ENCODE measurements at regions not wholly inside any gene's neighbourhood (a gene's known extent, or its start where the extent isn't known, plus 50 kb on each side); places are given as distances from the start of the nearest gene placed in this dataset.
"Not testable (repeated sequence)": the region's sequence is repeated elsewhere in the genome, so short reads cannot be mapped to it uniquely, and the experiment has no call there.

GRCh38 chr11:101241160-101241795, 111.7 kb upstream of the PGR start:
- DNase-seq = no peak
- ATAC-seq (ENCODE audit: poor library complexity) = no peak
- intact Hi-C loops (cut with DNase I) = no loop called here

- DNase-seq; ATAC-seq (ENCODE audit: poor library complexity); intact Hi-C loops (cut with DNase I): not testable (repeated sequence)
Measured at GRCh38 chr11:101231207-101231834, 101.7 kb upstream of the PGR start.

GRCh38 chr11:101226617-101227016, 97.0 kb upstream of the PGR start:
- intact Hi-C loops (cut with DNase I) = no loop called here
- DNase-seq (no peak), ATAC-seq (ENCODE audit: poor library complexity) (no peak)

GRCh38 chr11:101224221-101224620, 94.6 kb upstream of the PGR start:
- intact Hi-C loops (cut with DNase I) = no loop called here
- DNase-seq (no peak), ATAC-seq (ENCODE audit: poor library complexity) (no peak)

- intact Hi-C loops (cut with DNase I); ATAC-seq (ENCODE audit: poor library complexity); DNase-seq: not testable (repeated sequence)
Measured at GRCh38 chr11:101218091-101218490, 88.5 kb upstream of the PGR start.

GRCh38 chr11:101216091-101216490, 86.5 kb upstream of the PGR start:
- ATAC-seq (ENCODE audit: poor library complexity); DNase-seq; intact Hi-C loops (cut with DNase I): not testable (repeated sequence)

- ATAC-seq (ENCODE audit: poor library complexity) (no peak), DNase-seq (no peak)
Measured at GRCh38 chr11:101215069-101215468, 85.5 kb upstream of the PGR start.

GRCh38 chr11:101211407-101211975, 81.9 kb upstream of the PGR start:
- ATAC-seq (ENCODE audit: poor library complexity) = no peak
- no peak for DNase-seq
- intact Hi-C loops (cut with DNase I) = no loop called here

More at GRCh38 chr11:101215069-101215468, 85.5 kb upstream of the PGR start:
- intact Hi-C loops (cut with DNase I) = no loop called here

- no peak for ATAC-seq (ENCODE audit: poor library complexity)
- no peak for DNase-seq
- intact Hi-C loops (cut with DNase I) = no loop called here
Measured at GRCh38 chr11:101202614-101203013, 73.0 kb upstream of the PGR start.

- intact Hi-C loops (cut with DNase I) = no loop called here
- ATAC-seq (ENCODE audit: poor library complexity) = no peak
- no peak for DNase-seq
Measured at GRCh38 chr11:101199416-101199815, 69.8 kb upstream of the PGR start.

- ATAC-seq (ENCODE audit: poor library complexity) = no peak
- intact Hi-C loops (cut with DNase I) = no loop called here
- no peak for DNase-seq
Measured at GRCh38 chr11:101195294-101195693, 65.7 kb upstream of the PGR start.

GRCh38 chr11:101188801-101189200, 59.2 kb upstream of the PGR start:
- no peak for DNase-seq
- ATAC-seq (ENCODE audit: poor library complexity) = no peak
- intact Hi-C loops (cut with DNase I) = no loop called here

- no peak for ATAC-seq (ENCODE audit: poor library complexity)
- DNase-seq = no peak
- intact Hi-C loops (cut with DNase I) = no loop called here
Measured at GRCh38 chr11:101188173-101188572, 58.6 kb upstream of the PGR start.

GRCh38 chr11:101187748-101188147, 58.1 kb upstream of the PGR start:
- ATAC-seq (ENCODE audit: poor library complexity) (peak; percentile 62), DNase-seq (no peak)
- intact Hi-C loops (cut with DNase I) = no loop called here

GRCh38 chr11:101185985-101186384, 56.4 kb upstream of the PGR start:
- ATAC-seq (ENCODE audit: poor library complexity) = no peak
- no peak for DNase-seq
- intact Hi-C loops (cut with DNase I) = no loop called here

GRCh38 chr11:101182467-101182866, 52.9 kb upstream of the PGR start:
- no peak for ATAC-seq (ENCODE audit: poor library complexity)
- intact Hi-C loops (cut with DNase I) = no loop called here
- DNase-seq = no peak

- no peak for ATAC-seq (ENCODE audit: poor library complexity)
- DNase-seq = no peak
- intact Hi-C loops (cut with DNase I) = no loop called here
Measured at GRCh38 chr11:101180481-101180880, 50.9 kb upstream of the PGR start.

Data from Right ventricle myocardium superior (tissue), 1 donor.